ENCODE measurements at regions not wholly inside any gene's neighbourhood (a gene's known extent, or its start where the extent isn't known, plus 50 kb on each side); places are given as distances from the start of the nearest gene placed in this dataset.

DNA sequence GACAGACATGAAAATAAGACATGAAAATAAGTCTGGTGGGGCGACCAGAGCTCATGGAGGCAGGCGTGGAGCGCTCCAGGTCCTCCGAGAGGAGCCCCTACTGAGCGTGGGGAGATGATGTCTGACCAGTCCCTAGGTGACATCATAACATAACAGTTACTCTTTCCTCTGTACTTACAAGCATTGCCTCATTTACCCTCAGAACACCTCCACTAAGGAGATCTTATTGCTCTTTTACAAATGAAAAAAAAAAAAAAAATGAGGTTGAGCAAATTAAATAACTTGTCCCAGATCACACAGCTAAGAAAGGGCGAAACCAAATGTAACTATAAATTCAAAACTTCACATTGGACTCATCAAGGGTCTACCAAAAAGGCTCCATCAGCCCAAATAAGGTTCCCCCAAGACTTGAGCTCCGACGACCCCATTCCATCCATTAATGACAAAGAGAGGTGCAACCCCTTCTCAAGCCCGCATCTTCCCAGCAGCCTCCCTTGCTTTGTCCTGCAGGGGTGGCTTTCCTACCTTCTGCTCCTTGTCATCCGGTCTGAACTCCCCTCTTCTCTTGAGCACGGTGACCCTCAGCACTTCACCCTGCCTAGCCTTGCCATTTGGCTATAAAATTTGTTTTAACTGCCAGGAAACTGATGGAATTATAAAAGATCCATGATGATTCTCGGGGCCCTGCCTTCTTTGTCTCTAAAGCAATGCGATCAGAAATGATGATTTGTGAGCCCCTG, 246.7 kb downstream of the DHX15 start:
- TF ChIP-seq CTCF (conservative IDR thresholded peaks at IDR 0.05), result no peak
- TF ChIP-seq ZFX (IDR thresholded peaks at IDR 0.05), result no peak
